Natural killer cell (primary cell): ENCODE measurements at regions not wholly inside any gene's neighbourhood (a gene's known extent, or its start where the extent isn't known, plus 50 kb on each side); places are given as distances from the start of the nearest gene placed in this dataset.
"Not testable (repeated sequence)": the region's sequence is repeated elsewhere in the genome, so short reads cannot be mapped to it uniquely, and the experiment has no call there.

Experiments
- ATAC-seq, 3 donors: fragments of 150-1000 bp in 2 of 3; fragments of 200-7000 bp in 1 of 3; cut with Tn5 transposase; 1 replicate in 1 of 3; 2 replicates in 2 of 3; pipeline ENCODE4 v1.10.0; 2021; ENCODE audit warnings: mild to moderate bottlenecking in 2 of 3, moderate library complexity in 2 of 3
- DNase-seq, 2 donors: peaks; one replicate each; pipeline versions ENCODE4 v3.0.0 to v3.0.0-alpha.2; 2013 to 2021; ENCODE audit warnings: mixed read lengths in 1 of 2
- H3K27ac ChIP-seq: one replicate; pipeline ENCODE4 v1.5.1; 2013; ENCODE audit warnings: mild to moderate bottlenecking, low read length
- H3K27me3 ChIP-seq: one replicate; pipeline ENCODE4 v1.6.1; 2013; ENCODE audit warnings: low read length; ENCODE audit not compliant: control insufficient read depth, insufficient read depth
- H3K36me3 ChIP-seq: one replicate; pipeline ENCODE4 v1.6.1; 2013; ENCODE audit warnings: low read length; ENCODE audit not compliant: control insufficient read depth, insufficient read depth
- H3K4me1 ChIP-seq: one replicate; pipeline ENCODE4 v1.6.1; 2013; ENCODE audit warnings: low read length; ENCODE audit not compliant: control insufficient read depth, insufficient read depth
- H3K4me3 ChIP-seq: one replicate; pipeline ENCODE4 v1.5.1; 2013; ENCODE audit warnings: low read length
- H3K9me3 ChIP-seq: one replicate; pipeline ENCODE4 v1.6.1; 2013; ENCODE audit warnings: low read length; ENCODE audit not compliant: control insufficient read depth, insufficient read depth
- H3K27ac Mint-ChIP-seq, 2 donors: one replicate each; pipeline ENCODE4 v1.8.0; 2022; ENCODE audit warnings: mild to moderate bottlenecking in 2 of 2, mixed read lengths in 2 of 2, moderate library complexity in 1 of 2
- H3K27me3 Mint-ChIP-seq, 2 donors: one replicate each; pipeline ENCODE4 v1.8.0; 2022; ENCODE audit warnings: low read depth in 2 of 2, mixed read lengths in 2 of 2
- H3K36me3 Mint-ChIP-seq: one replicate; pipeline ENCODE4 v1.8.0; 2022; ENCODE audit warnings: mixed read lengths
- H3K4me1 Mint-ChIP-seq, 2 donors: one replicate each; pipeline ENCODE4 v1.8.0; 2022; ENCODE audit warnings: mixed read lengths in 2 of 2
- H3K4me3 Mint-ChIP-seq: one replicate; pipeline ENCODE4 v1.8.0; 2022; ENCODE audit warnings: mild to moderate bottlenecking, moderate library complexity, mixed read lengths
- H3K9me3 Mint-ChIP-seq, 2 donors: one replicate each; pipeline ENCODE4 v1.8.0; 2022; ENCODE audit warnings: mixed read lengths in 2 of 2
- CTCF ChIP-seq: fragments of 200-600 bp; IDR thresholded peaks from one replicate; pipeline ENCODE4 v1.8.0; 2022; ENCODE audit warnings: antibody characterized with exemption
- WGBS: methylation state at CpG from one replicate; pipeline ENCODE4 v1.1.7; 2013; ENCODE audit warnings: missing lambda C conversion rate; ENCODE audit not compliant: insufficient coverage; 5-methylcytosine and 5-hydroxymethylcytosine counted together
- intact Hi-C: fragments of 100-400 bp; cut with micrococcal nuclease; formaldehyde crosslinking; loops from one replicate; pipeline ENCODE4 v1.14.2; 2022

- DNase-seq = no peak
- no peaks in the 10 kb centered on the region for H3K9me3 ChIP-seq
- Mint-ChIP-seq H3K9me3 (no peaks in the 10 kb centered on the region), H3K4me1 (peaks cover 12 to 14% of the 10 kb centered on the region in 2 donors), H3K4me3 (peak overlapping the region; percentile 5), H3K27me3 (peaks cover 9 to 12% of the 10 kb centered on the region in 2 donors), H3K27ac (peak overlapping the region in 1 of 2 donors; percentile 51), H3K36me3 (no peaks in the 10 kb centered on the region)
- H3K4me3 ChIP-seq = no peak overlapping the region
- no peak overlapping the region for H3K27ac ChIP-seq
- WGBS = 67% methylated on average over 1 of the region's 5 CpGs
- intact Hi-C loops = no loop called here
- peak in 2 of 3 donors; percentile 44 to 52 for ATAC-seq
- TF ChIP-seq CTCF = no peak
- H3K36me3 ChIP-seq = no peaks in the 10 kb centered on the region
- peaks cover 2% of the 10 kb centered on the region for H3K27me3 ChIP-seq
- H3K4me1 ChIP-seq = no peaks in the 10 kb centered on the region
Measured at GRCh38 chr15:93932164-93932776, 299.1 kb upstream of the MCTP2 start.

GRCh38 chr15:93929375-93930094 lies 301.8 kb upstream of the MCTP2 start:
- H3K4me1 ChIP-seq = no peaks in the 10 kb centered on the region
- Mint-ChIP-seq H3K9me3 (no peaks in the 10 kb centered on the region), H3K27ac (no peak overlapping the region), H3K4me3 (no peak overlapping the region), H3K36me3 (no peaks in the 10 kb centered on the region), H3K4me1 (peaks cover 12 to 14% of the 10 kb centered on the region in 2 donors), H3K27me3 (peaks cover 10 to 22% of the 10 kb centered on the region in 2 donors)
- peaks cover 2% of the 10 kb centered on the region for H3K27me3 ChIP-seq
- no peak for TF ChIP-seq CTCF
- ATAC-seq (no peak), DNase-seq (no peak)
- H3K9me3 ChIP-seq = no peaks in the 10 kb centered on the region
- no peak overlapping the region for H3K4me3 ChIP-seq
- no peaks in the 10 kb centered on the region for H3K36me3 ChIP-seq
- WGBS = 90% methylated on average over 6 of the region's 7 CpGs
- no peak overlapping the region for H3K27ac ChIP-seq
- intact Hi-C loops = no loop called here

GRCh38 chr15:93920204-93920603 lies 311.2 kb upstream of the MCTP2 start:
- H3K4me1 ChIP-seq = no peaks in the 10 kb centered on the region
- H3K27me3 ChIP-seq = no peaks in the 10 kb centered on the region
- no peak for ATAC-seq
- intact Hi-C loops = no loop called here
- no peak overlapping the region for H3K27ac Mint-ChIP-seq
- WGBS = 92% methylated on average over 4 of the region's 4 CpGs
- peaks cover 2 to 4% of the 10 kb centered on the region in 2 donors for H3K9me3 Mint-ChIP-seq
- no peak overlapping the region for H3K4me3 Mint-ChIP-seq
- H3K36me3 Mint-ChIP-seq = peaks cover 12% of the 10 kb centered on the region
- no peaks in the 10 kb centered on the region for H3K36me3 ChIP-seq
- no peaks in the 10 kb centered on the region for H3K9me3 ChIP-seq
- H3K27me3 Mint-ChIP-seq = peaks cover 17 to 19% of the 10 kb centered on the region in 2 donors
- no peaks in the 10 kb centered on the region for H3K4me1 Mint-ChIP-seq
- no peak for TF ChIP-seq CTCF
- no peak overlapping the region for H3K4me3 ChIP-seq
- DNase-seq = no peak
- H3K27ac ChIP-seq = no peak overlapping the region

GRCh38 chr15:93918801-93919200 lies 312.6 kb upstream of the MCTP2 start:
- Mint-ChIP-seq H3K27me3 (peaks cover 15 to 24% of the 10 kb centered on the region in 2 donors), H3K36me3 (peaks cover 12% of the 10 kb centered on the region)
- H3K4me1 Mint-ChIP-seq, H3K27ac Mint-ChIP-seq, H3K4me1 ChIP-seq, intact Hi-C loops, DNase-seq, H3K36me3 ChIP-seq, H3K9me3 Mint-ChIP-seq, H3K27me3 ChIP-seq, H3K4me3 Mint-ChIP-seq, H3K4me3 ChIP-seq, ATAC-seq, H3K9me3 ChIP-seq, H3K27ac ChIP-seq: not testable (repeated sequence)
- 80% methylated on average over 2 of the region's 2 CpGs for WGBS
